ENCODE measurements at regions not wholly inside any gene's neighbourhood (a gene's known extent, or its start where the extent isn't known, plus 50 kb on each side); places are given as distances from the start of the nearest gene placed in this dataset.

DNA sequence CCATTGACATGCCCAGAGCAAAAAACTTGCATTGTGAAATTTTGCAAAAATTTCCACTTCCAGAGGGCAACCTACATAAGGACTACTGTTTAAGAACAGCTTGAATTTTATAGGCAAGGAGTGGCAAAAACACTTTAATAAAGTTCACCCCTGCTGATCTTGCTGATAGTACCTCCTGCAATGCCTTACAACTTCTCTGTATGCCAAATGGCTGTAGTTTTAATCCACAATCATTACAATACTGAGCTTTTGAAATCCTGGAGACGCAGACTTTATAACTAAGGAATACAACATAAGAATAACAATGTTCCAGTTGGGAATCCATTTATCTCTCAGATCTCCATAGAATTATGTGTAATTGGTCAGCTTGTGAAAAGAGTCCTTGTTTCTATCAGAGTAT, 247.5 kb downstream of the KCNJ3 start:
- TF ChIP-seq EP300 (IDR thresholded peaks at IDR 0.05; ENCODE audit: low read depth) (no peak), POLR2AphosphoS5 (IDR thresholded peaks at IDR 0.05) (no peak), POLR2A (IDR thresholded peaks at IDR 0.05) (no peak)
- TF ChIP-seq, protein P1, sequence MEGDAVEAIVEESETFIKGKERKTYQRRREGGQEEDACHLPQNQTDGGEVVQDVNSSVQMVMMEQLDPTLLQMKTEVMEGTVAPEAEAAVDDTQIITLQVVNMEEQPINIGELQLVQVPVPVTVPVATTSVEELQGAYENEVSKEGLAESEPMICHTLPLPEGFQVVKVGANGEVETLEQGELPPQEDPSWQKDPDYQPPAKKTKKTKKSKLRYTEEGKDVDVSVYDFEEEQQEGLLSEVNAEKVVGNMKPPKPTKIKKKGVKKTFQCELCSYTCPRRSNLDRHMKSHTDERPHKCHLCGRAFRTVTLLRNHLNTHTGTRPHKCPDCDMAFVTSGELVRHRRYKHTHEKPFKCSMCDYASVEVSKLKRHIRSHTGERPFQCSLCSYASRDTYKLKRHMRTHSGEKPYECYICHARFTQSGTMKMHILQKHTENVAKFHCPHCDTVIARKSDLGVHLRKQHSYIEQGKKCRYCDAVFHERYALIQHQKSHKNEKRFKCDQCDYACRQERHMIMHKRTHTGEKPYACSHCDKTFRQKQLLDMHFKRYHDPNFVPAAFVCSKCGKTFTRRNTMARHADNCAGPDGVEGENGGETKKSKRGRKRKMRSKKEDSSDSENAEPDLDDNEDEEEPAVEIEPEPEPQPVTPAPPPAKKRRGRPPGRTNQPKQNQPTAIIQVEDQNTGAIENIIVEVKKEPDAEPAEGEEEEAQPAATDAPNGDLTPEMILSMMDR (IDR thresholded peaks at IDR 0.05), result no peak
